ENCODE measurements at regions not wholly inside any gene's neighbourhood (a gene's known extent, or its start where the extent isn't known, plus 50 kb on each side); places are given as distances from the start of the nearest gene placed in this dataset.

- intact Hi-C loops (cut with micrococcal nuclease), result no loop called here
Measured at GRCh38 chr13:91078093-91078679, 269.3 kb upstream of the MIR17HG start.

GRCh38 chr13:91079176-91079575, 268.3 kb upstream of the MIR17HG start:
- intact Hi-C loops (cut with micrococcal nuclease), result no loop called here

GRCh38 chr13:91085127-91085526, 262.4 kb upstream of the MIR17HG start:
- intact Hi-C loops (cut with micrococcal nuclease), result no loop called here

GRCh38 chr13:91086936-91087716, 260.4 kb upstream of the MIR17HG start:
- intact Hi-C loops (cut with micrococcal nuclease), result no loop called here

- intact Hi-C loops (cut with micrococcal nuclease), result no loop called here
Measured at GRCh38 chr13:91097269-91097668, 250.2 kb upstream of the MIR17HG start.

GRCh38 chr13:91099877-91100276, 247.6 kb upstream of the MIR17HG start:
- intact Hi-C loops (cut with micrococcal nuclease), result no loop called here

- intact Hi-C loops (cut with micrococcal nuclease), result no loop called here
Measured at GRCh38 chr13:91100944-91101343, 246.5 kb upstream of the MIR17HG start.

GRCh38 chr13:91101381-91101780, 246.1 kb upstream of the MIR17HG start:
- intact Hi-C loops (cut with micrococcal nuclease), result no loop called here

- intact Hi-C loops (cut with micrococcal nuclease), result no loop called here
Measured at GRCh38 chr13:91105270-91105669, 242.2 kb upstream of the MIR17HG start.

GRCh38 chr13:91106565-91106964, 240.9 kb upstream of the MIR17HG start:
- intact Hi-C loops (cut with micrococcal nuclease), result no loop called here

- intact Hi-C loops (cut with micrococcal nuclease), result no loop called here
Measured at GRCh38 chr13:91108315-91108714, 239.2 kb upstream of the MIR17HG start.

- intact Hi-C loops (cut with micrococcal nuclease), result no loop called here
Measured at GRCh38 chr13:91111476-91112200, 235.8 kb upstream of the MIR17HG start.

- intact Hi-C loops (cut with micrococcal nuclease), result no loop called here
Measured at GRCh38 chr13:91112201-91112923, 235.1 kb upstream of the MIR17HG start.

GRCh38 chr13:91112924-91113277, 234.6 kb upstream of the MIR17HG start:
- intact Hi-C loops (cut with micrococcal nuclease), result no loop called here

- intact Hi-C loops (cut with micrococcal nuclease), result no loop called here
Measured at GRCh38 chr13:91115776-91116175, 231.7 kb upstream of the MIR17HG start.

GRCh38 chr13:91117351-91117750, 230.1 kb upstream of the MIR17HG start:
- intact Hi-C loops (cut with micrococcal nuclease), result no loop called here

GRCh38 chr13:91119643-91120042, 227.8 kb upstream of the MIR17HG start:
- intact Hi-C loops (cut with micrococcal nuclease), result no loop called here

GRCh38 chr13:91122766-91123165, 224.7 kb upstream of the MIR17HG start:
- intact Hi-C loops (cut with micrococcal nuclease), result no loop called here

GRCh38 chr13:91123456-91124127, 223.9 kb upstream of the MIR17HG start:
- intact Hi-C loops (cut with micrococcal nuclease), result no loop called here

- intact Hi-C loops (cut with micrococcal nuclease), result no loop called here
Measured at GRCh38 chr13:91126806-91127205, 220.7 kb upstream of the MIR17HG start.

- intact Hi-C loops (cut with micrococcal nuclease), result no loop called here
Measured at GRCh38 chr13:91127995-91128394, 219.5 kb upstream of the MIR17HG start.
